Thyroid gland (tissue), 4 donors: ENCODE measurements at regions not wholly inside any gene's neighbourhood (a gene's known extent, or its start where the extent isn't known, plus 50 kb on each side); places are given as distances from the start of the nearest gene placed in this dataset.

Experiments
- DNase-seq, 2 donors: peaks; one replicate each; pipeline ENCODE4 v3.0.0-alpha.2; 2019
- H3K27ac ChIP-seq, 3 donors: fragments of 200-600 bp; sonication (generic); 1 replicate in 2 of 3; 2 replicates in 1 of 3; pipeline ENCODE4 v1.5.1; 2016 to 2019; ENCODE audit warnings: mild to moderate bottlenecking in 1 of 3, moderate library complexity in 1 of 3
- H3K27me3 ChIP-seq: fragments of 200-600 bp; sonication (generic); one replicate; pipeline ENCODE4 v1.5.1; 2019
- H3K36me3 ChIP-seq, 2 donors: fragments of 200-600 bp; sonication (generic); one replicate each; pipeline ENCODE4 v1.5.1; 2016 to 2019
- H3K4me1 ChIP-seq, 2 donors: fragments of 200-600 bp; sonication (generic); one replicate each; pipeline ENCODE4 v1.5.1; 2017 to 2019
- H3K4me3 ChIP-seq, 3 donors: fragments of 200-600 bp; sonication (generic); replicated peaks in 1 of 3; 1 replicate in 2 of 3; 2 replicates in 1 of 3; pipeline ENCODE4 v1.5.1; 2016; ENCODE audit warnings: mild to moderate bottlenecking in 1 of 3
- H3K9me3 ChIP-seq: fragments of 200-600 bp; sonication (generic); one replicate; pipeline ENCODE4 v1.5.1; 2017
- POLR2A ChIP-seq, 2 donors: fragments of 450-650 bp; IDR thresholded peaks; one replicate each; pipeline ENCODE4 v1.6.1; 2017; ENCODE audit warnings: antibody characterized with exemption in 2 of 2, mild to moderate bottlenecking in 2 of 2, moderate library complexity in 1 of 2
- WGBS, 2 donors: methylation state at CpG; one replicate each; pipeline ENCODE4 v1.1.5; 2017; 5-methylcytosine and 5-hydroxymethylcytosine counted together
- intact Hi-C: fragments of 100-400 bp; cut with DNase I; formaldehyde crosslinking; loops from one replicate; pipeline ENCODE4 v1.15.1; 2023
- TF ChIP-seq, protein P1 (sequence below), 6 experiments: fragments of 200-600 bp in 3 of 6; fragments of 450-650 bp in 3 of 6; sonication (generic) in 3 of 6; IDR thresholded peaks; one replicate each; pipeline ENCODE4 v1.5.1; 2016 to 2019; ENCODE audit warnings: antibody characterized with exemption in 6 of 6, mild to moderate bottlenecking in 2 of 6, inconsistent platforms in 1 of 6, moderate library complexity in 1 of 6

DNA sequence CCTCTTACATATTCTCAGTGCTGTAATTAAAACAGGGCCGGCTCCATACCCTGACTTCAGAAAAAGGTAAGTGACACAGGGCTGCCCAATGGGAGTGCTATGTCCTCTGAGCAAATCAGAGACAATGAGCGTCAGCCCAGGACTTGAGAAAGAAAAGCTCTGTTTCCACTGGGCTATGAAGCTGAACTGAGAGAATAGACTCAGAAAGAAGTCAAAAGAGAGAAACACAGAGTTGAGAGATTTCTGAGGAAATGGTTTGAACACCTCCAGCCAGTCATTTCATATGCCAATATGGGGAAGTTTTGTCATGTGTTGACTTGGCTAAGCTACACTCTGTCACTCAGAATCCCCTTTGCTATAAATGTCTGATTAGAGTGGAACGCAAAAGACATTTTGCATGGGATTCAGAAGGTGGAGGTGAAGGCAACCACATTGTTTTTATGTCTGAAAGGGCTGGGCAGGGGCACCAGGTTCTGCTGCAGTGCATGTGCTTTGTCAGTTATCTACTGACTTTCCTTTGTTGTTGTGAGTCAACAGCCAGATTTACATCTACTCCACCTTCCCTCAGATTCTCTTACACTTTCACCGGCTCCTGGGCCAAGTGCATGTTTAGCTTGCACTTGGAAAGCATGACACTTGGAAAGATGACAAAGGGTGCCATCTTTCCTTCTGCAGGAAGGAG is 313.3 kb downstream of the DUSP6 start:
- H3K27ac ChIP-seq: no peak overlapping the region
- no peaks in the 10 kb centered on the region for H3K4me1 ChIP-seq
- no peak overlapping the region for H3K4me3 ChIP-seq
- no peaks in the 10 kb centered on the region for H3K9me3 ChIP-seq
- WGBS, 2 donors: 77 to 78% methylated on average over 4 of the region's 4 CpGs
- intact Hi-C loops: no loop called here
- H3K36me3 ChIP-seq: no peaks in the 10 kb centered on the region
- H3K27me3 ChIP-seq: no peaks in the 10 kb centered on the region
- TF ChIP-seq, protein P1, sequence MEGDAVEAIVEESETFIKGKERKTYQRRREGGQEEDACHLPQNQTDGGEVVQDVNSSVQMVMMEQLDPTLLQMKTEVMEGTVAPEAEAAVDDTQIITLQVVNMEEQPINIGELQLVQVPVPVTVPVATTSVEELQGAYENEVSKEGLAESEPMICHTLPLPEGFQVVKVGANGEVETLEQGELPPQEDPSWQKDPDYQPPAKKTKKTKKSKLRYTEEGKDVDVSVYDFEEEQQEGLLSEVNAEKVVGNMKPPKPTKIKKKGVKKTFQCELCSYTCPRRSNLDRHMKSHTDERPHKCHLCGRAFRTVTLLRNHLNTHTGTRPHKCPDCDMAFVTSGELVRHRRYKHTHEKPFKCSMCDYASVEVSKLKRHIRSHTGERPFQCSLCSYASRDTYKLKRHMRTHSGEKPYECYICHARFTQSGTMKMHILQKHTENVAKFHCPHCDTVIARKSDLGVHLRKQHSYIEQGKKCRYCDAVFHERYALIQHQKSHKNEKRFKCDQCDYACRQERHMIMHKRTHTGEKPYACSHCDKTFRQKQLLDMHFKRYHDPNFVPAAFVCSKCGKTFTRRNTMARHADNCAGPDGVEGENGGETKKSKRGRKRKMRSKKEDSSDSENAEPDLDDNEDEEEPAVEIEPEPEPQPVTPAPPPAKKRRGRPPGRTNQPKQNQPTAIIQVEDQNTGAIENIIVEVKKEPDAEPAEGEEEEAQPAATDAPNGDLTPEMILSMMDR (IDR thresholded peaks at IDR 0.05): no peak
- no peak for TF ChIP-seq POLR2A (IDR thresholded peaks at IDR 0.05)
- no peak for DNase-seq

DNA sequence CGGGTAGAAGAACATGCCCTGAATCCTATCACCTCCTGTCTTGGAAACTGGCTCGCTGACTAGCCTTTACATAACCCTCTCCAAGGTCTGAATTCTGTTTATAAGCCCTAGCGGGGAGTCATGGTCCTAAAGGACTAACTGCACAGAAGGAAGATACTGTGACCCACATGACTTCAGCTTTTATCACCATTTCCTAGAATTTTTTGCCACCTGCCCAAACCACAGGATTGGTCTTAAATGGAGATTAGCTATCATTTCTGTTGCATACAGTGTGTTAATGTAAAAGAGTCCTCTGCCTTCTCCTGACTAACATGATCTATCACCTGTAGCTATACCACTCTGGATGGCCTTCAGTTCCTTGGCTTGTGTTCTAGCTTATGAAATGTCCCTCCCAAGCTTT is 319.2 kb downstream of the DUSP6 start:
- no peak for DNase-seq
- TF ChIP-seq, protein P1 (IDR thresholded peaks at IDR 0.05): no peak
- no peak for TF ChIP-seq POLR2A (IDR thresholded peaks at IDR 0.05)
- Histone ChIP-seq H3K9me3 (no peaks in the 10 kb centered on the region), H3K27ac (no peak overlapping the region), H3K4me3 (no peak overlapping the region), H3K27me3 (no peaks in the 10 kb centered on the region), H3K36me3 (no peaks in the 10 kb centered on the region), H3K4me1 (no peaks in the 10 kb centered on the region)
- intact Hi-C loops: no loop called here
- 82 to 93% methylated on average over 3 of the region's 3 CpGs for WGBS, 2 donors

DNA sequence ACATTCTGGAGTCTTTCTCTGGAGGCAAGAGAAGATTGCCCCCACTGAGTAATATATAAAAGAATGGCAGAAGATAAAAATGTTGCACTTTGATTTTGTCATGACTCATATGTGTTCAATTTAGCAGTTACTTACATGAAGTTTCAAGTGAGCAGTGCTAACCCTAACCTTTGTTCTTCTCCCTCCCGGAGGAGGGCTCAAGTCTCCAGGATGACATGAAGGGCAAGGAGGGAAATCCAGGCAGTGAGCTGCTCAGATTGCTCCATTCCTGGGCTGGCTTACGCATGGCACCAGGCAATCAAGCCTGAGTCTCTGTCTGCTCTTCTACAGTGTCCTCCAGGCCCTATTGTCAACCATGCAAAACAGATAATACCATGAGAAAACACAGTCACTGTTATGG is 322.3 kb downstream of the DUSP6 start:
- 91 to 97% methylated on average over 2 of the region's 2 CpGs for WGBS, 2 donors
- Histone ChIP-seq H3K4me1 (no peaks in the 10 kb centered on the region), H3K27ac (no peak overlapping the region), H3K4me3 (no peak overlapping the region), H3K27me3 (no peaks in the 10 kb centered on the region), H3K36me3 (no peaks in the 10 kb centered on the region), H3K9me3 (no peaks in the 10 kb centered on the region)
- DNase-seq: no peak
- TF ChIP-seq, protein P1 (IDR thresholded peaks at IDR 0.05): no peak
- no peak for TF ChIP-seq POLR2A (IDR thresholded peaks at IDR 0.05)
- intact Hi-C loops: no loop called here

DNA sequence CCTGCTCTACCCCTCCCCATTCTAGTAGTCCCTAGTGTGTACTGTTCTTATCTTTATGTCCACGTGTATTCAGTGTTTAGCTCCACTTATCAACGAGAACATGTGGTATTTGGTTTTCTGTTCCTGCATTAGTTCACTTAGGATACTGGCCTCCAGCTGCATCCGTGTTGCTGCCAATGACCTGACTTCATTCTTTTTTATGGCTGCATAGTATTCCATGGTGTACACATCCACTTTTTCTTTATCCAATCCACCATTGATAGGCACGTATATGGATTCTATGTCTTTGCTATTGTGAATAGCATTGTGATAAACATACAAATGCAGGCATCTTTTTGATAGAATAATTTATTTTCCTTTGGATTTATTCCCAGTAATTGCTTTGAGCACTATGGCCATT is 327.7 kb downstream of the DUSP6 start:
- Histone ChIP-seq H3K27me3 (no peaks in the 10 kb centered on the region), H3K4me3 (no peak overlapping the region), H3K27ac (no peak overlapping the region), H3K4me1 (no peaks in the 10 kb centered on the region), H3K9me3 (no peaks in the 10 kb centered on the region), H3K36me3 (no peaks in the 10 kb centered on the region)
- no peak for DNase-seq
- TF ChIP-seq, protein P1 (IDR thresholded peaks at IDR 0.05): no peak
- no peak for TF ChIP-seq POLR2A (IDR thresholded peaks at IDR 0.05)
- 84 to 90% methylated on average over 4 of the region's 4 CpGs for WGBS, 2 donors
- intact Hi-C loops: no loop called here

DNA sequence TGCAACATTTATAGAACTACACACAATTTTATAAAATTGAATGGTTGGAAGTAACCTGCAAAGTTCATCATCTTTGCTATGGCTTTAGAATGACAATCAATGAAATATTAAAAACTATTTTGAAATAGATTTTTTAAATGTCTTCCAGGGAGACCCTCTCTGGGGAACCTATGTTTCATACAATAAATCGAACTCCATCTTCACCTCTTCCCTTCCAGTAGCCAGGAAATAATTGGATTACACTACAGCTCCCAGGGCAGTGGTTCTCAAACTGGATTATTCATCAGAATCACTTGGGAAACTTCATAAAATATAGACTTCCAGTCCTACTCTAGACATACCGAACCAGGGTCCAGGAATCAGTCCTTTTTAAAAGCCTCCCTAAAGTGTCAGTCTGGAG is 328.4 kb downstream of the DUSP6 start:
- H3K36me3 ChIP-seq: no peaks in the 10 kb centered on the region
- intact Hi-C loops: no loop called here
- H3K4me3 ChIP-seq: no peak overlapping the region
- H3K27ac ChIP-seq: no peak overlapping the region
- no peaks in the 10 kb centered on the region for H3K9me3 ChIP-seq
- no peaks in the 10 kb centered on the region for H3K4me1 ChIP-seq
- no peaks in the 10 kb centered on the region for H3K27me3 ChIP-seq
- no peak for DNase-seq
- no peak for TF ChIP-seq POLR2A (IDR thresholded peaks at IDR 0.05)
- TF ChIP-seq, protein P1 (IDR thresholded peaks at IDR 0.05): no peak
- WGBS, 2 donors: 82 to 90% methylated on average over 2 of the region's 2 CpGs
